HCT116 (cell line): ENCODE measurements at regions not wholly inside any gene's neighbourhood (a gene's known extent, or its start where the extent isn't known, plus 50 kb on each side); places are given as distances from the start of the nearest gene placed in this dataset.

ENCODE experiments used
- ELF1 ChIP-seq: IDR thresholded peaks from 2 replicates; pipeline ENCODE4 v1.6.1; 2012; ENCODE audit warnings: low read depth, borderline replicate concordance
- EZH2phosphoT487 ChIP-seq: fragments of 200-600 bp; IDR thresholded peaks from 2 replicates; pipeline ENCODE4 v1.6.1; 2018; ENCODE audit warnings: antibody characterized with exemption, borderline replicate concordance
- POLR2A ChIP-seq: IDR thresholded peaks from 2 replicates; pipeline ENCODE4 v1.7.0; 2011; ENCODE audit warnings: borderline replicate concordance; ENCODE audit not compliant: insufficient read depth, insufficient read length; ENCODE audit errors: extremely low read depth
- POLR2AphosphoS5 ChIP-seq: IDR thresholded peaks from 2 replicates; pipeline ENCODE4 v1.6.1; 2011; ENCODE audit warnings: mild to moderate bottlenecking, low read depth, low read length, moderate library complexity
- RAD21 ChIP-seq: IDR thresholded peaks from 2 replicates; pipeline ENCODE4 v1.6.1; 2012; ENCODE audit warnings: low read depth, mild to moderate bottlenecking
- ZFX ChIP-seq: fragments of 450-650 bp; IDR thresholded peaks from 2 replicates; pipeline ENCODE4 v1.6.1; 2017
- TF ChIP-seq, protein P1 (sequence below), 3 experiments: fragments of 200-600 bp in 1 of 3; sonication (generic) in 1 of 3; IDR thresholded peaks in 2 of 3; conservative IDR thresholded peaks in 1 of 3; 2 replicates each; pipeline ENCODE4 v1.5.1; 2012 to 2017; ENCODE audit warnings: low read depth in 2 of 3, low read length in 2 of 3, antibody characterized with exemption in 1 of 3, borderline replicate concordance in 1 of 3, control low read depth in 1 of 3, mild to moderate bottlenecking in 1 of 3, mixed read lengths in 1 of 3, mixed run types in 1 of 3, moderate library complexity in 1 of 3; ENCODE audit not compliant: insufficient read depth in 1 of 3
- TF ChIP-seq, protein P2 (sequence below): IDR thresholded peaks from 2 replicates; pipeline ENCODE4 v1.6.1; 2012
- TF ChIP-seq, protein P3 (sequence below): IDR thresholded peaks from 2 replicates; pipeline ENCODE4 v1.6.1; 2011; ENCODE audit warnings: mild to moderate bottlenecking, low read length, moderate library complexity; ENCODE audit not compliant: insufficient replicate concordance; ENCODE audit errors: extremely low read depth
- TF ChIP-seq, protein P4 (sequence below): IDR thresholded peaks from 2 replicates; pipeline ENCODE4 v1.6.1; 2012; ENCODE audit warnings: low read depth
- TF ChIP-seq, protein P5 (sequence below): IDR thresholded peaks from 2 replicates; pipeline ENCODE4 v1.6.1; 2012

DNA sequence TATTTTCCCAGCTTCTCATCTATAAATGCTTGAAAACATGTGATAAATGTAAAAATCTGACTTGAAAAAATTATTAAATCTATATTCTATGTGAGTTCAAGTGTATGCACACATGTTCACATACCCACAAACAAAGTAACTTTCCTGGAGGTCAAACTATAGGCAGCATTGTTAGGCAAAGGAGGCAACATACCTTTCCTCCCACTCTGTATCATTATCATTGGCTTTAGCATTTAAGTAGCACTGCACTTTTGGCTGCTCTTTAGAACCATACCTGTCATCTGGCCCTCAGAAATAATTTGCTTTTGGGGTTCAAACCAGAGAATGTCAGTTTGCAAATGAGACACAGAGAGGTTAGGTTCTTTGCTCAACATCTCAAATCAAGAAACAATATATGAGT, 102.4 kb upstream of the CCDC196 start:
- no peak for TF ChIP-seq ZFX
- no peak for TF ChIP-seq POLR2AphosphoS5
- TF ChIP-seq, protein P1, sequence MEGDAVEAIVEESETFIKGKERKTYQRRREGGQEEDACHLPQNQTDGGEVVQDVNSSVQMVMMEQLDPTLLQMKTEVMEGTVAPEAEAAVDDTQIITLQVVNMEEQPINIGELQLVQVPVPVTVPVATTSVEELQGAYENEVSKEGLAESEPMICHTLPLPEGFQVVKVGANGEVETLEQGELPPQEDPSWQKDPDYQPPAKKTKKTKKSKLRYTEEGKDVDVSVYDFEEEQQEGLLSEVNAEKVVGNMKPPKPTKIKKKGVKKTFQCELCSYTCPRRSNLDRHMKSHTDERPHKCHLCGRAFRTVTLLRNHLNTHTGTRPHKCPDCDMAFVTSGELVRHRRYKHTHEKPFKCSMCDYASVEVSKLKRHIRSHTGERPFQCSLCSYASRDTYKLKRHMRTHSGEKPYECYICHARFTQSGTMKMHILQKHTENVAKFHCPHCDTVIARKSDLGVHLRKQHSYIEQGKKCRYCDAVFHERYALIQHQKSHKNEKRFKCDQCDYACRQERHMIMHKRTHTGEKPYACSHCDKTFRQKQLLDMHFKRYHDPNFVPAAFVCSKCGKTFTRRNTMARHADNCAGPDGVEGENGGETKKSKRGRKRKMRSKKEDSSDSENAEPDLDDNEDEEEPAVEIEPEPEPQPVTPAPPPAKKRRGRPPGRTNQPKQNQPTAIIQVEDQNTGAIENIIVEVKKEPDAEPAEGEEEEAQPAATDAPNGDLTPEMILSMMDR (IDR thresholded peaks at IDR 0.05 in 2 of 3, conservative IDR thresholded peaks at IDR 0.05 in 1 of 3; ENCODE audit: borderline replicate concordance in 1 of 3, insufficient read depth in 1 of 3, low read depth in 2 of 3, low read length in 2 of 3) = no peak
- TF ChIP-seq, protein P2, sequence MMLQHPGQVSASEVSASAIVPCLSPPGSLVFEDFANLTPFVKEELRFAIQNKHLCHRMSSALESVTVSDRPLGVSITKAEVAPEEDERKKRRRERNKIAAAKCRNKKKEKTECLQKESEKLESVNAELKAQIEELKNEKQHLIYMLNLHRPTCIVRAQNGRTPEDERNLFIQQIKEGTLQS = no peak
- no peak for TF ChIP-seq POLR2A
- no peak for TF ChIP-seq EZH2phosphoT487
- no peak for TF ChIP-seq RAD21
- TF ChIP-seq, protein P3, sequence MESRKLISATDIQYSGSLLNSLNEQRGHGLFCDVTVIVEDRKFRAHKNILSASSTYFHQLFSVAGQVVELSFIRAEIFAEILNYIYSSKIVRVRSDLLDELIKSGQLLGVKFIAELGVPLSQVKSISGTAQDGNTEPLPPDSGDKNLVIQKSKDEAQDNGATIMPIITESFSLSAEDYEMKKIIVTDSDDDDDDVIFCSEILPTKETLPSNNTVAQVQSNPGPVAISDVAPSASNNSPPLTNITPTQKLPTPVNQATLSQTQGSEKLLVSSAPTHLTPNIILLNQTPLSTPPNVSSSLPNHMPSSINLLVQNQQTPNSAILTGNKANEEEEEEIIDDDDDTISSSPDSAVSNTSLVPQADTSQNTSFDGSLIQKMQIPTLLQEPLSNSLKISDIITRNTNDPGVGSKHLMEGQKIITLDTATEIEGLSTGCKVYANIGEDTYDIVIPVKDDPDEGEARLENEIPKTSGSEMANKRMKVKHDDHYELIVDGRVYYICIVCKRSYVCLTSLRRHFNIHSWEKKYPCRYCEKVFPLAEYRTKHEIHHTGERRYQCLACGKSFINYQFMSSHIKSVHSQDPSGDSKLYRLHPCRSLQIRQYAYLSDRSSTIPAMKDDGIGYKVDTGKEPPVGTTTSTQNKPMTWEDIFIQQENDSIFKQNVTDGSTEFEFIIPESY = no peak
- no peak for TF ChIP-seq ELF1
- TF ChIP-seq, protein P4, sequence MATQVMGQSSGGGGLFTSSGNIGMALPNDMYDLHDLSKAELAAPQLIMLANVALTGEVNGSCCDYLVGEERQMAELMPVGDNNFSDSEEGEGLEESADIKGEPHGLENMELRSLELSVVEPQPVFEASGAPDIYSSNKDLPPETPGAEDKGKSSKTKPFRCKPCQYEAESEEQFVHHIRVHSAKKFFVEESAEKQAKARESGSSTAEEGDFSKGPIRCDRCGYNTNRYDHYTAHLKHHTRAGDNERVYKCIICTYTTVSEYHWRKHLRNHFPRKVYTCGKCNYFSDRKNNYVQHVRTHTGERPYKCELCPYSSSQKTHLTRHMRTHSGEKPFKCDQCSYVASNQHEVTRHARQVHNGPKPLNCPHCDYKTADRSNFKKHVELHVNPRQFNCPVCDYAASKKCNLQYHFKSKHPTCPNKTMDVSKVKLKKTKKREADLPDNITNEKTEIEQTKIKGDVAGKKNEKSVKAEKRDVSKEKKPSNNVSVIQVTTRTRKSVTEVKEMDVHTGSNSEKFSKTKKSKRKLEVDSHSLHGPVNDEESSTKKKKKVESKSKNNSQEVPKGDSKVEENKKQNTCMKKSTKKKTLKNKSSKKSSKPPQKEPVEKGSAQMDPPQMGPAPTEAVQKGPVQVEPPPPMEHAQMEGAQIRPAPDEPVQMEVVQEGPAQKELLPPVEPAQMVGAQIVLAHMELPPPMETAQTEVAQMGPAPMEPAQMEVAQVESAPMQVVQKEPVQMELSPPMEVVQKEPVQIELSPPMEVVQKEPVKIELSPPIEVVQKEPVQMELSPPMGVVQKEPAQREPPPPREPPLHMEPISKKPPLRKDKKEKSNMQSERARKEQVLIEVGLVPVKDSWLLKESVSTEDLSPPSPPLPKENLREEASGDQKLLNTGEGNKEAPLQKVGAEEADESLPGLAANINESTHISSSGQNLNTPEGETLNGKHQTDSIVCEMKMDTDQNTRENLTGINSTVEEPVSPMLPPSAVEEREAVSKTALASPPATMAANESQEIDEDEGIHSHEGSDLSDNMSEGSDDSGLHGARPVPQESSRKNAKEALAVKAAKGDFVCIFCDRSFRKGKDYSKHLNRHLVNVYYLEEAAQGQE = no peak
- TF ChIP-seq, protein P5, sequence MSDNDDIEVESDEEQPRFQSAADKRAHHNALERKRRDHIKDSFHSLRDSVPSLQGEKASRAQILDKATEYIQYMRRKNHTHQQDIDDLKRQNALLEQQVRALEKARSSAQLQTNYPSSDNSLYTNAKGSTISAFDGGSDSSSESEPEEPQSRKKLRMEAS = no peak
